Mesendoderm (in vitro differentiated cells): ENCODE measurements at regions not wholly inside any gene's neighbourhood (a gene's known extent, or its start where the extent isn't known, plus 50 kb on each side); places are given as distances from the start of the nearest gene placed in this dataset.
A peak's percentile ranks its signal among the peaks of the same experiment; 100 is the strongest.

ENCODE experiments used
- DNase-seq: peaks from one replicate; pipeline ENCODE4 v3.0.0; 2013
- H2AK5ac ChIP-seq: 2 replicates; pipeline ENCODE4 v1.6.1; 2013; ENCODE audit warnings: low read length, inconsistent platforms
- H2BK120ac ChIP-seq: 2 replicates; pipeline ENCODE4 v1.6.1; 2013; ENCODE audit warnings: low read depth, mild to moderate bottlenecking, low read length, moderate library complexity, mixed read lengths
- H2BK15ac ChIP-seq: replicated peaks from 2 replicates; pipeline ENCODE4 v1.6.1; 2013; ENCODE audit warnings: low read depth, mild to moderate bottlenecking, moderate library complexity
- H2BK5ac ChIP-seq: 2 replicates; pipeline ENCODE4 v1.6.1; 2013; ENCODE audit warnings: low read length, inconsistent platforms
- H3K18ac ChIP-seq: 2 replicates; pipeline ENCODE4 v1.6.1; 2013; ENCODE audit warnings: mild to moderate bottlenecking, low read length, mixed read lengths
- H3K23ac ChIP-seq: one replicate; pipeline ENCODE4 v1.6.1; 2013; ENCODE audit warnings: low read length
- H3K27ac ChIP-seq: 2 replicates; pipeline ENCODE4 v1.5.1; 2013; ENCODE audit warnings: low read depth, mild to moderate bottlenecking, inconsistent platforms, low read length, moderate library complexity
- H3K27me3 ChIP-seq: 2 replicates; pipeline ENCODE4 v1.6.1; 2013; ENCODE audit warnings: low read length, control low read depth, mild to moderate bottlenecking, inconsistent platforms; ENCODE audit not compliant: insufficient read depth, poor library complexity
- H3K36me3 ChIP-seq: 2 replicates; pipeline ENCODE4 v1.6.1; 2013; ENCODE audit warnings: low read length, inconsistent platforms; ENCODE audit not compliant: control insufficient read depth, insufficient read depth
- H3K4ac ChIP-seq: one replicate; pipeline ENCODE4 v1.6.1; 2013; ENCODE audit warnings: low read depth, mild to moderate bottlenecking, low read length, moderate library complexity
- H3K4me1 ChIP-seq: 2 replicates; pipeline ENCODE4 v1.6.1; 2013; ENCODE audit warnings: low read depth, low read length, inconsistent platforms; ENCODE audit not compliant: control insufficient read depth
- H3K4me2 ChIP-seq: 2 replicates; pipeline ENCODE4 v1.6.1; 2013; ENCODE audit warnings: low read length
- H3K4me3 ChIP-seq: 2 replicates; pipeline ENCODE4 v1.5.1; 2013; ENCODE audit warnings: mild to moderate bottlenecking, low read length
- H3K56ac ChIP-seq: one replicate; pipeline ENCODE4 v1.6.1; 2013; ENCODE audit warnings: low read length
- H3K79me1 ChIP-seq: 2 replicates; pipeline ENCODE4 v1.6.1; 2013; ENCODE audit warnings: low read length, inconsistent platforms
- H3K79me2 ChIP-seq: 2 replicates; pipeline ENCODE4 v1.6.1; 2013; ENCODE audit warnings: mild to moderate bottlenecking, low read length; ENCODE audit not compliant: control insufficient read depth, insufficient read depth
- H3K9ac ChIP-seq: 2 replicates; pipeline ENCODE4 v1.6.1; 2013; ENCODE audit warnings: low read length, inconsistent platforms
- H4K5ac ChIP-seq: one replicate; pipeline ENCODE4 v1.6.1; 2013; ENCODE audit warnings: low read length
- H4K8ac ChIP-seq: one replicate; pipeline ENCODE4 v1.6.1; 2013; ENCODE audit warnings: low read depth, mild to moderate bottlenecking, control low read depth, low read length, moderate library complexity
- WGBS: extraction: QIAGEN DNeasy Blood & Tissue Kit; methylation state at CpG from one replicate; pipeline ENCODE4 v1.1.7; 2013; ENCODE audit warnings: low lambda C conversion rate, missing lambda C conversion rate; ENCODE audit not compliant: insufficient coverage; ENCODE audit errors: extremely low coverage; 5-methylcytosine and 5-hydroxymethylcytosine counted together

DNA sequence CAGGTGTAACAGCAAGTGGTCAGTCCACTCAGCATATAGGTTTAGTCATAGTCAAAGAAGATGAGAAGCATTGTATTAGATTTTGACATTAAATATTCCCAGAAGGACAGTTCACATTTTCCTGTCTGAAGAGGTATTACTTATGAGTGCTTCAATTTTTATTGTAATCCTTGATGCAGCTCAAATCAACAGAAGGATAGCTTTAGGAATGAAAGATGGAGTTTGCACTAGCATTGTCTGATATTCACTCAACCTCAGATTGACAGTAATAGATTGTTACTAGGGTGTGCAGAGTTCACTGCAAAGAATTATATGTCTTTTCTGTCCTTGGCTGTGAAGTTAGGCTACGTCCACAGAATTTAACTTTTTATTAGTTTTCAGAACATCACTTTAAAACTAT, 764.3 kb upstream of the AADAT start:
- Histone ChIP-seq H3K18ac (no peak overlapping the region), H3K27me3 (no peaks in the 10 kb centered on the region), H3K79me1 (no peaks in the 10 kb centered on the region), H3K23ac (no peak overlapping the region), H4K5ac (no peak overlapping the region), H3K4me1 (no peaks in the 10 kb centered on the region), H2BK5ac (no peak overlapping the region), H4K8ac (no peak overlapping the region), H3K36me3 (no peaks in the 10 kb centered on the region), H3K4me2 (no peak overlapping the region), H2BK120ac (no peak overlapping the region), H2AK5ac (no peak overlapping the region), H3K79me2 (no peaks in the 10 kb centered on the region), H3K4ac (no peak overlapping the region), H3K27ac (no peak overlapping the region), H3K9ac (no peak overlapping the region), H3K56ac (no peak overlapping the region), H2BK15ac (no peak overlapping the region), H3K4me3 (no peak overlapping the region)
- no CpG with 5 or more reads among the region's 1 CpG for WGBS
- DNase-seq = no peak

DNA sequence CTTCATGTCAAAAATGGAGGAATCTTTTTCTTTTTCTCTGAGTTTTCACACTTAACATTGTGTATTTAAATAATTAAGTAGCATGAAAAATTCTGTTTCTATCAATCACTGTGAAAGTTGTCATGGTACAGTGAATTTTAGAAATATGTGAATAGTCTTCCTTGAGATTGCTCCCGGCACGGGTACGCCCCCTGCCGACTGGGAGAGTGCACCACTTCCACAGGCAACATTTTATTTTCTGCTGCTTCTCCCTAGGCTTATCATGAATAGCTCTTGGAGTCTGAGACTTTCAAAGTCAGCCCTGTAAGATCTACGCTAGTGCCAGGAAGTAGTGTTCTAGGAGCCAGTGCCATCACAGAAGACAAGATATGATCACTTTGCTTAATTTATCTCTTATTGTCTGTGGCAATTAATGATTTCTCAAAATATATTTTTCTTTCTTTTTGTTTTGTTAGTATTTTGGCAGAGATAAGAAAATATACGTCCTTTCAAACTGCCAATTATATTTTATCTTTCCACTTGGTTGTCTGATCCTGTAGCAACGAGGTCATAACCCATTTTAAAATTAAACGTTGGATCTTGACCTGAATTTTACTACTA, 763.8 kb upstream of the AADAT start:
- no peaks in the 10 kb centered on the region for H3K79me1 ChIP-seq
- no CpG with 5 or more reads among the region's 8 CpGs for WGBS
- no peak overlapping the region for H2BK15ac ChIP-seq
- H3K79me2 ChIP-seq = no peaks in the 10 kb centered on the region
- H3K9ac ChIP-seq = no peak overlapping the region
- no peak overlapping the region for H2BK120ac ChIP-seq
- no peak overlapping the region for H3K4ac ChIP-seq
- H3K27ac ChIP-seq = no peak overlapping the region
- H4K8ac ChIP-seq = no peak overlapping the region
- H3K36me3 ChIP-seq = no peaks in the 10 kb centered on the region
- no peak overlapping the region for H3K18ac ChIP-seq
- H3K23ac ChIP-seq = no peak overlapping the region
- H3K56ac ChIP-seq = no peak overlapping the region
- no peak overlapping the region for H2BK5ac ChIP-seq
- H2AK5ac ChIP-seq = no peak overlapping the region
- no peak overlapping the region for H3K4me2 ChIP-seq
- no peaks in the 10 kb centered on the region for H3K27me3 ChIP-seq
- peak; percentile 74 for DNase-seq
- no peak overlapping the region for H3K4me3 ChIP-seq
- H4K5ac ChIP-seq = no peak overlapping the region
- no peaks in the 10 kb centered on the region for H3K4me1 ChIP-seq

DNA sequence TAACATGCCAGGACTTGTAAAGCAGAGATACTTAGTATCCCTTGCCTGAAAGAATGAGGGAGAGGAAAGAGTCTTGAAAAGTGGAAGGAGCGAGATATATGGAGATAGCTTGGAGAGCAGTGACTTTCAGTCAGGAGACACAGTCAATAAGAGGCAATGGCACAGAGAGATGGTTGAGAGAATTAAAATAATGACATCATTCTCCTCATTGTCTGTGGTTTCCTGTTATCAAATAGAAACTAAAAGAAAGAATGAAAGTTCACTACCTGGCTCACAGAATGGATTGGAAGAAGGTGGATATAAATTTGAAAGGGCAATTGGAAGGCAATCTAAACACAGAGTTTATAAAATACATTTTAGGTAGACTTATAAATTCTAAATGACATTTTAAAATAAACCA, 760.2 kb upstream of the AADAT start:
- Histone ChIP-seq H2AK5ac (no peak overlapping the region), H3K9ac (no peak overlapping the region), H3K4ac (no peak overlapping the region), H2BK15ac (no peak overlapping the region), H2BK5ac (no peak overlapping the region), H3K36me3 (no peaks in the 10 kb centered on the region), H3K4me3 (no peak overlapping the region), H3K27ac (no peak overlapping the region), H3K18ac (no peak overlapping the region), H3K4me1 (no peaks in the 10 kb centered on the region), H3K4me2 (no peak overlapping the region), H3K27me3 (no peaks in the 10 kb centered on the region), H3K79me1 (no peaks in the 10 kb centered on the region), H2BK120ac (no peak overlapping the region), H4K5ac (no peak overlapping the region), H3K56ac (no peak overlapping the region), H3K23ac (no peak overlapping the region), H3K79me2 (no peaks in the 10 kb centered on the region), H4K8ac (no peak overlapping the region)
- no peak for DNase-seq
- no CpG with 5 or more reads among the region's 1 CpG for WGBS

DNA sequence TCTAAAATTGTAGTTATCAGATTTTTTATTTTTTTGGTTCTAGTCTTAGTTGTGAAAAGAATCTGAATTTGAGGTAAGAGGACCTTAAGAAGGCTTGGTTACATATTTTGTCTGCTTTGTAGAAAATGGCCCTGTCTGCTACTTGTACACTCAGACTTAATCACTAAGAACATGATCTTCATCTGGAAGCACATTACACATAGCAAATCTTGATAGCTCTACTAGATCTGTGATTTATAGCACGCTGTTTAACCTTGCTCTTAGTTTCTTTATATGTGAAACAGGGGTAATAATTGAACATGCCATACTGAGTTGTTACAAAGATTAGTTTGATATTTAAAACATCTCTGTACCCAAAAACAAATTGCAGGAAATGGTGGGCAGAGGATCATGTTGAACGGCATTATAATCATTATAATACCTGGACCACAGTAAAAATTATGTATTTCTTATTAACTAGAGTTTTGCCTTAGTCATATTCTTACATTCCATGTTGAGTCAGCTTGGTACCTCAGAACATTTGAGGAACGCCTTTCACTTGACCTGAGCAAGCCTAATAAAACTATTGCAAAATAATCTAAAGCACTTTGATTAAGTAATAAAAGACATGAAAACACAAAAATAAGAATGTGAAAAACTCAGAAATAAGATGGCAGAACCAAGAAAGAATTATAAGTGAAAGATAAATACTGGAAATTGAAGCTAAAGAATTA, 738.0 kb upstream of the AADAT start:
- Histone ChIP-seq H3K36me3 (no peaks in the 10 kb centered on the region), H2BK5ac (no peak overlapping the region), H3K4me3 (no peak overlapping the region), H4K5ac (no peak overlapping the region), H3K9ac (no peak overlapping the region), H2BK15ac (no peak overlapping the region), H3K4me1 (no peaks in the 10 kb centered on the region), H2BK120ac (no peak overlapping the region), H3K23ac (no peak overlapping the region), H3K27me3 (no peaks in the 10 kb centered on the region), H2AK5ac (no peak overlapping the region), H3K27ac (no peak overlapping the region), H3K79me1 (no peaks in the 10 kb centered on the region), H3K4ac (no peak overlapping the region), H4K8ac (no peak overlapping the region), H3K18ac (no peak overlapping the region), H3K79me2 (no peaks in the 10 kb centered on the region), H3K56ac (no peak overlapping the region), H3K4me2 (no peak overlapping the region)
- WGBS = no CpG with 5 or more reads among the region's 3 CpGs
- no peak for DNase-seq

DNA sequence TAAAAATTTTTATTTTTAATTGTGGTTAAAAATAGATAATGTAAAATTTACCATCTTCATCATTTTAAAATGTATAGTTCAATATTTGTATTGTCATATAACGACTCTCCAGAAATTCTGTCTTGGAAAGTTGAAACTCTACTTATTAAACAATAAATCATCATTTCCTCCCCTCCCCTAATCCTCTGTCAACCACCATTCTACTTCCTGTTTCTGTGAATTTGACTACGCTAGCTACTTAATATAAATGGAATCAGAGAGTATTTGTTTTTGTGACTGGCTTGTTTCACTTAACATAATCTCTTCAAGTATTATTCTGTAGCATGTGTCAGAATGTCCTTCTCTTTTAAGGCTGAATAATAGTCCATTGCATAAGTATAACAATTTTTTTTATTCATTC, 729.0 kb upstream of the AADAT start:
- no peak overlapping the region for H4K8ac ChIP-seq
- H3K79me1 ChIP-seq = no peaks in the 10 kb centered on the region
- H3K9ac ChIP-seq = no peak overlapping the region
- H2BK15ac ChIP-seq = no peak overlapping the region
- WGBS = no CpG with 5 or more reads among the region's 2 CpGs
- DNase-seq = no peak
- no peak overlapping the region for H3K56ac ChIP-seq
- no peaks in the 10 kb centered on the region for H3K4me1 ChIP-seq
- H3K4me3 ChIP-seq = no peak overlapping the region
- H2BK5ac ChIP-seq = no peak overlapping the region
- H4K5ac ChIP-seq = no peak overlapping the region
- H3K27me3 ChIP-seq = no peaks in the 10 kb centered on the region
- H3K4me2 ChIP-seq = no peak overlapping the region
- H2BK120ac ChIP-seq = no peak overlapping the region
- no peaks in the 10 kb centered on the region for H3K36me3 ChIP-seq
- no peaks in the 10 kb centered on the region for H3K79me2 ChIP-seq
- H3K23ac ChIP-seq = no peak overlapping the region
- H2AK5ac ChIP-seq = no peak overlapping the region
- no peak overlapping the region for H3K27ac ChIP-seq
- no peak overlapping the region for H3K4ac ChIP-seq
- no peak overlapping the region for H3K18ac ChIP-seq

DNA sequence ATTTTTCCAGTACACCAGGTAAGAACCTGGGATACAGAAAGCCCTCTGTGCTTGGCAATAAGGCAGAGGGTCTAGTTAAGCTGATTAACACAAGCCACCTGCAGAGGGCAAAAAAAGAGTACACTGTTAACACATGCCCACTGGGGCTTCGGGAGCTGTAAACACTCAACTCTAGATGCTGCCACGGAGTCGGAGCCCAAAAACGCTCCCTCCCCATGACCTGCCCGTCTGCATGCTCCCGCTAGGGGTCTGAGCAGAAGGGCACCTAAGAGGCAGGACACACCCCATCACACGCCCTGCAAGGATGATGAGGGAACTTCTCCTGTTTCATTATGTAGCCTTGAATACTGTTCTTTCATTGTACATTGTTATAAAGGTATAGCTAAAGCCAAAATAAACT, 715.6 kb upstream of the AADAT start:
- H2BK15ac ChIP-seq = no peak overlapping the region
- no peaks in the 10 kb centered on the region for H3K4me1 ChIP-seq
- no peak overlapping the region for H3K4ac ChIP-seq
- H3K56ac ChIP-seq = no peak overlapping the region
- H3K4me2 ChIP-seq = no peak overlapping the region
- WGBS = no CpG with 5 or more reads among the region's 7 CpGs
- H3K4me3 ChIP-seq = no peak overlapping the region
- no peak overlapping the region for H2BK5ac ChIP-seq
- H3K18ac ChIP-seq = no peak overlapping the region
- no peaks in the 10 kb centered on the region for H3K79me1 ChIP-seq
- H3K27me3 ChIP-seq = no peaks in the 10 kb centered on the region
- H2AK5ac ChIP-seq = no peak overlapping the region
- no peaks in the 10 kb centered on the region for H3K79me2 ChIP-seq
- no peak overlapping the region for H4K8ac ChIP-seq
- no peak for DNase-seq
- no peak overlapping the region for H3K9ac ChIP-seq
- no peaks in the 10 kb centered on the region for H3K36me3 ChIP-seq
- no peak overlapping the region for H3K23ac ChIP-seq
- H4K5ac ChIP-seq = no peak overlapping the region
- H2BK120ac ChIP-seq = no peak overlapping the region
- H3K27ac ChIP-seq = no peak overlapping the region
